Activated CD8-positive, alpha-beta memory T cell treated with anti-CD3 and anti-CD28 coated beads, Interleukin-2, amount 50 U/mL, for 48 hours (primary cell): ENCODE measurements at regions not wholly inside any gene's neighbourhood (a gene's known extent, or its start where the extent isn't known, plus 50 kb on each side); places are given as distances from the start of the nearest gene placed in this dataset.

Source experiments
- DNase-seq: peaks from one replicate; pipeline ENCODE4 v3.0.0-alpha.2; 2020

- no peak for DNase-seq
These were observed 325.3 kb downstream of the PRL start for GRCh38 chr6:21971541-21971940.

GRCh38 chr6:21972516-21972915, 324.3 kb downstream of the PRL start:
- no peak for DNase-seq

GRCh38 chr6:21977346-21977745, 319.5 kb downstream of the PRL start:
- DNase-seq: no peak

- DNase-seq: no peak
These were observed 315.5 kb downstream of the PRL start for GRCh38 chr6:21981235-21981833.

- no peak for DNase-seq
These were observed 312.7 kb downstream of the PRL start for GRCh38 chr6:21984135-21984534.

GRCh38 chr6:21984561-21984960, 312.3 kb downstream of the PRL start:
- no peak for DNase-seq

GRCh38 chr6:21985904-21986303, 310.9 kb downstream of the PRL start:
- DNase-seq: no peak

GRCh38 chr6:21986703-21987102, 310.1 kb downstream of the PRL start:
- DNase-seq: no peak

GRCh38 chr6:21987501-21987957, 309.3 kb downstream of the PRL start:
- no peak for DNase-seq

GRCh38 chr6:21990577-21990976, 306.3 kb downstream of the PRL start:
- no peak for DNase-seq

GRCh38 chr6:21992178-21992967, 304.5 kb downstream of the PRL start:
- DNase-seq: no peak

- DNase-seq: no peak
These were observed 303.0 kb downstream of the PRL start for GRCh38 chr6:21993841-21994240.

GRCh38 chr6:21994821-21995220, 302.0 kb downstream of the PRL start:
- DNase-seq: no peak

GRCh38 chr6:21995318-21995717, 301.5 kb downstream of the PRL start:
- no peak for DNase-seq

- DNase-seq: no peak
These were observed 300.3 kb downstream of the PRL start for GRCh38 chr6:21996425-21997118.

- DNase-seq: no peak
These were observed 299.5 kb downstream of the PRL start for GRCh38 chr6:21997119-21998037.

- DNase-seq: no peak
These were observed 298.3 kb downstream of the PRL start for GRCh38 chr6:21998582-21998981.

GRCh38 chr6:21999012-21999528, 297.8 kb downstream of the PRL start:
- no peak for DNase-seq

GRCh38 chr6:21999741-22000140, 297.1 kb downstream of the PRL start:
- no peak for DNase-seq

- no peak for DNase-seq
These were observed 295.3 kb downstream of the PRL start for GRCh38 chr6:22001396-22002027.

GRCh38 chr6:22003287-22003686, 293.5 kb downstream of the PRL start:
- DNase-seq: no peak

- no peak for DNase-seq
These were observed 290.0 kb downstream of the PRL start for GRCh38 chr6:22006795-22007194.
